NCI-H1417 (cell line): ENCODE measurements at regions not wholly inside any gene's neighbourhood (a gene's known extent, or its start where the extent isn't known, plus 50 kb on each side); places are given as distances from the start of the nearest gene placed in this dataset.

Experiments used
- DNase-seq, 3 experiments: peaks; one replicate each; lab custom pipeline; 2025; lab: John Stamatoyannopoulos, UW

- no peak for DNase-seq
Observed at GRCh38 chr2:167508709-167509108, 620.4 kb downstream of the XIRP2 start.

DNA sequence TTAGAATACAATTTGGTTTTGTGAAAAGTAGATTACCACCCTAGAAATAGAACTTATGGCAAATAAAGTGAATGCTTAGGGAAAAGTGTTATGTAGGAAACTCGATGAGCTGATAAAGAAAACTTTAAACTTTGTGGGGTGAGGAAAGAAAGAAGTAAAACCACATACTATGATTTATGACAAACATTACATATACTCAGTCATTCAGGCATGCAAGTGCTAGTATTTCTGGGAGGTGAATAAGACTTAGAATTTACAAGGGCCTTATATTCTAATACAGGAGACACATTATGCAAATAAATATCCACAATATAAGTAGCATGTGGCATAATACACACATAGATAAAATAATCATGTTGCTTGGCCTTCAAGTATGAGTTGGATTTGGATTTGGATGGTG is 618.1 kb downstream of the XIRP2 start:
- no peak for DNase-seq

- DNase-seq = peak in 2 of 3 experiments; percentile 1 to 19
Observed at GRCh38 chr2:167504695-167505094, 616.4 kb downstream of the XIRP2 start.

GRCh38 chr2:167504061-167504460 is 615.8 kb downstream of the XIRP2 start:
- DNase-seq = peak in 1 of 3 experiments; percentile 21

DNA sequence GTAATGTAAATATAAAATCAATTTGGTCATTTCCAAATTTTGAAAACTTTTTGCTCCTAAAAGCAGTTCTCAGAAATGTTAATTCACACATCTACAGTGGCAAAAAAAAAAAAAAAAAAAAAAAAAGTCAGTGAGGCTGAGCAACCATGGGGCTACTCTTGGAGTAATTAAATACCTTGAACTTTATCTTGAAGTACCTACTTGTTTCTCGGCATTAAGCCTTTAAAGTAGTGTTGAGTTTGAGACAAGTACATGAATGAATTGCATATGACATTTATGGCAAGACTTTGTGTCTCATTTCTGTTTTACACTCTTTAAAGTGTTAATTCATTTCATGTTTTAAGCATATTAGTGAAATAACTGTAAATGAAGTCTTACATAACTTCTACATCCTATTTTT is 613.3 kb downstream of the XIRP2 start:
- no peak for DNase-seq

- no peak for DNase-seq
Observed at GRCh38 chr2:167493862-167494261, 605.6 kb downstream of the XIRP2 start.

- no peak for DNase-seq
Observed at GRCh38 chr2:167492486-167492885, 604.2 kb downstream of the XIRP2 start.

DNA sequence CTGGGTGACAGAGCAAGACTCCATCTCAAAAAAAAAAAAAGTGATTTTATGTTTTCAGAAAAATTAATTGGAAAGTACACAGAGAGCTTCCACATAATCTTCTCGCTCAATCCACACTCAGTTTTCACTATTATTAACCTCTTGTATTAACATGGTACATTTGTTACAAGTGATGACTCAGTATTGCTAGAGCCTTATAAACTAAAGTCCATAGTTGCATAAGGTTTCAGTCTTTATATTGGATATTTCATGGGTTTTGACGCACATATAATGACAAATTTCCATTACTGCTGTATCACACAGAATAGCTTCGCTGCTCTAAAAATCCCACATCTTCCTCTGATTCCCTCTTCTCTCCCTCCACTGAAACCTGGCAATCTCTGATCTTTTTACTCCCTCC is 603.5 kb downstream of the XIRP2 start:
- DNase-seq = no peak

DNA sequence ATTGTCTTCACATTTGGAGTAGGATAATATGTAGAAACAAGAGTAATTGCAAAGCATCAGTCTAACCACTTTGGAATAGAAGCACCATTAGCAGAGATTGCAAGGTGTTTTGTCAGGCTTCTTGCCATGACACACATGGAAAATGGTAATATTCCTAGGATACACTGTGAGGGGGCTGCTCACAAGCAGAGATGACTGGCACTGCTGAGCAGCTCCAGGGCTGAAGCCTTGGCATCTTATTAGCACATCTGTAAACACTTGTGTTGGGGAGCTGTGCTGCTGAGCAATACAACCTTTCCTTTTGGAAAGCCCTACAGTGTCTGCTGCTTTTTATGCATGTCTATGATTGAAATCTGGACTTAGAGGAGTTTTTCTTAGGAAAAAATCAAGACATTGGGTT is 602.2 kb downstream of the XIRP2 start:
- DNase-seq = no peak

GRCh38 chr2:167489325-167489724 is 601.0 kb downstream of the XIRP2 start:
- no peak for DNase-seq

- DNase-seq = peak in 1 of 3 experiments; percentile 41
Observed at GRCh38 chr2:167487728-167488127, 599.4 kb downstream of the XIRP2 start.

DNA sequence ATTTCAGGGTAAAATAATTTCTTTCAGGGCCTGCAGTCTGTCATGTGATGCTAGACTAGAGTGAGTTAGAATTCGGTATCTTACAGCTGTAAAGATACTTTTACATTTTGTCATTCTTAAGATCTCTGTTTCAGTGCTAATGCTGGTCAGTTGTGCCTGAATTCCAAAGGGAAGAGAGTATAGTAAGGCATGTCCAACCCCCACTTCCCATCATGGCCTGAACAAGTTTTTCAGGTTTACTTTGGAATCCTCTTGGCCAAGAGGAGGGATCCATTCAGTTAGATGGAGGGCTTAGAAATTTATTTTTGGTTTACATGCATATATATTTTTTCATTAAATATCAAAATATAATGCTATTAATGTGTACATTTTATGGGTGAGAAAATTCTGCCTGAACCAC is 596.6 kb downstream of the XIRP2 start:
- DNase-seq = no peak

DNA sequence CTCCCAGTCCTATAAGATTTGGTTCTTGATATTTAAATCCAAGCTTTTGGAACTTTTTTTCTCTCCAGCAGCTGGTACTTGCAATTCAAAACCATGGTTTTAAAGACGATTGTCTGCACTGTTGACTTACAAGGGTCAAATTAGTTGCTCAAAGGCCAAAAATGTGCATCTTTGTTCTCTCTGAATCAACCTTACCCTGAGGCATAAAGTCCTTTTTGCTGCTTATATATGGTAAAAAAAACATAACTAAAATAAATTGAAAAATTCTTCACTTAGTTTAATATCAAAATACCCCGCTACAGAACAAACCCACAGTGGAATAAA is 592.7 kb downstream of the XIRP2 start:
- no peak for DNase-seq

GRCh38 chr2:167480232-167480985 is 592.1 kb downstream of the XIRP2 start:
- no peak for DNase-seq

DNA sequence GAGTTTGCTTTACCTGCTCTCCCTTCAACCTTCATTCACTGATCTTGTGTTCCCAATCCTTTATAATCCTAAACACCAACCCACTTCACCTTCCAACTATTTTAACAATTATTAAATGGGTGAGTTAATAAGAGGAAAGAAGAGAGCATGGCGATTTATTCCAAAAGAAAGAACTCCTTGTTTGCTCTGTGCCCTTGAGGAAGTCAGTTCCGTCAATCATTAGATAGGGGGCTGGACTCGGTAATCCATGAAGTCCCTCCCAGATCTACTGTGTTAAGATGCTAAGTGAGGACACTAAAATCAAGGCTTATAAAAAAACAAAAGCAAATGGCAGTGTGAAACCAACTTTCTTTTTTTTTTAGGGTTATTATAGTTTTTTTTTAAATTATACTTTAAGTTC is 589.9 kb downstream of the XIRP2 start:
- DNase-seq = no peak

GRCh38 chr2:167475791-167476190 is 587.5 kb downstream of the XIRP2 start:
- no peak for DNase-seq

DNA sequence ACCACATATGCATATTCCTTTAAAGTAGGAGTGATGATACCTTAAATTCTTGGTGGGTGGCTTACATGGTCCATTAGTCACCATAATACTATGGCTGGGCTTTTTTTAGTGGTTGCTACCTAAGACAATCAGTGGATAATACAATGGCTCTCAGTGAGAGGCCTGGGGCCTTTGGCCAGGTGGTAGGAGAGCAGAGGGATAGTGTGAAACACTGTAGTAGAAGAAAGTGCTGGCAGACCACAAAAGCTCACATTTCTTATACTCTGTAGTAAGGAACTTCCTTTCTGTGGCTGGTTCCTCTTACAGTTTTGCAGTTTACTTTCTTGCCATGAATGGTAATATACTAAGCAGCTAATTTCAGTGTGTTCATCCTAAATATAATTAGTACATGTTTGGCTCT is 583.5 kb downstream of the XIRP2 start:
- DNase-seq = no peak

DNA sequence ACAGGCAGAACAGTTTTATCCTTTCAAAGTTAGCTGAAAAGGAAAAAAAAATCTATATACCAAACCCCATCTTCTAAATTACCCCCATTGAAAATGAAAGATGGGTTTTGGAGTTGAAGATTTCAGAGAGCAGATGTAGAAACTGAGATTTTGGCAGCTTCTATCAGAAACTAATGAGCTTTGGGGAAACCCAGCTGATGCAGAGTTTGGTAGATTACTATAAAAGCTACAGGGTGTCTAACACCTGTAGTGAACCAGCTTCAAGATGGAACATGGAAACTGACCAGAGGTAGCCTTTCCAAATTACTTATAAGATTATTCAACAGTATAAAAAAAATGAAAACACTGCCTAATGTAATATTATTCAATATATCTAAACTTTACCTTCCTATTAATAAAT is 583.1 kb downstream of the XIRP2 start:
- DNase-seq = no peak

DNA sequence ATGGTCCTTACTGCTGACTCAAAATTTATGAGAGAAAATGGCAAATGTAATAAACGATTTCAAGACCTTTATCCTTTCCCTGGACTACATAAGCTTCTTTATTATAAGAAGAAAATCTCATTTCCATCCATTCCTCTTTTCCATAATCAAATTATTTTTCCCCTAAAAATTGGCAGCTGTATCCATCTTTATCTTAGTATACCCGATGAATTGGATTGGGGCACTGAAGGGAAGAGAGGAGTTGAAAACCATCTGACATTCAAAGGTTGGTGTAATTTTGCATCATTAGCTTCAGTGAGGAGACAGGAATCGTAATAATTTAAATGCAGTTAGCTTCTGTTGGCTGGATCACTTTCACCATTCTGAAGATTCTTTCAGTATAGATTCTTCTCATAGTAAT is 574.1 kb downstream of the XIRP2 start:
- DNase-seq = no peak

GRCh38 chr2:167454036-167454435 is 565.8 kb downstream of the XIRP2 start:
- no peak for DNase-seq

- DNase-seq = no peak
Observed at GRCh38 chr2:167451496-167452289, 563.4 kb downstream of the XIRP2 start.

DNA sequence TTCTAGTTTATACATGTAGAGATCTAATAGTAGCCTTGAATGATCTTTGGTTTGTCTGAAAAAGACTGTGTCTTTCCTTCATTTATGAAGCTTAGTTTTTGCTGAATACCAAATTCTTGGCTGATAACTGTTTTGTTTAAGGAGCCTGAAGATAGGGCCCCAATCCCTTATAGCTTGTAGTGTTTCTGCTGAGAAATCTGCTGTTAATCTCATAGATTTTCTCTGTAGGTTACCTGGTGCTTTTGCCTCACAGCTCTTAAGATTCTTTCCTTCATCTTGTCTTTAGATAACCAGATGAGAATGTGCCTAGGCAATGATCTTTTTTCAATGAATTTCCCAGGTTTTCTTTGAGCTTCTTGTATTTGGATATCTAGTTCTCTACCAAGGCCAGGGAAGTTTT is 562.1 kb downstream of the XIRP2 start:
- no peak for DNase-seq

- no peak for DNase-seq
Observed at GRCh38 chr2:167440382-167440781, 552.1 kb downstream of the XIRP2 start.

- no peak for DNase-seq
Observed at GRCh38 chr2:167438206-167438605, 549.9 kb downstream of the XIRP2 start.
